DND-41 (cell line): ENCODE measurements at regions not wholly inside any gene's neighbourhood (a gene's known extent, or its start where the extent isn't known, plus 50 kb on each side); places are given as distances from the start of the nearest gene placed in this dataset.
A peak's percentile ranks its signal among the peaks of the same experiment; 100 is the strongest.

Experiments
- ATAC-seq: fragments of 200-7000 bp; cut with Tn5 transposase; 3 replicates; pipeline ENCODE4 v1.9.1; 2021; ENCODE audit warnings: low read depth; ENCODE audit not compliant: insufficient read depth
- DNase-seq: peaks from one replicate; pipeline ENCODE4 v3.0.0-alpha.2; 2020
- H2AFZ ChIP-seq: 2 replicates; pipeline ENCODE4 v1.6.0; 2012; ENCODE audit warnings: low read depth, low read length
- H3K27ac ChIP-seq: 2 replicates; pipeline ENCODE4 v1.5.1; 2012; ENCODE audit warnings: low read length, inconsistent platforms
- H3K27me3 ChIP-seq: fragments of 200-600 bp; sonication (generic); 2 replicates; pipeline ENCODE4 v1.6.0; 2012; ENCODE audit warnings: low read length, mild to moderate bottlenecking, inconsistent platforms; ENCODE audit not compliant: insufficient read depth, poor library complexity
- H3K36me3 ChIP-seq: 2 replicates; pipeline ENCODE4 v1.5.1; 2012; ENCODE audit warnings: low read length, inconsistent platforms; ENCODE audit not compliant: insufficient read depth
- H3K4me1 ChIP-seq: 2 replicates; pipeline ENCODE4 v1.5.1; 2012; ENCODE audit warnings: mild to moderate bottlenecking, low read length; ENCODE audit not compliant: insufficient read depth
- H3K4me2 ChIP-seq: 2 replicates; pipeline ENCODE4 v1.6.0; 2012; ENCODE audit warnings: mild to moderate bottlenecking, moderate library complexity, low read length, inconsistent platforms; ENCODE audit not compliant: insufficient read depth
- H3K4me3 ChIP-seq, 2 experiments: fragments of 200-600 bp in 1 of 2; shearing (Covaris generic) in 1 of 2; 2 replicates each; pipeline ENCODE4 v1.5.1; 2012 to 2016; ENCODE audit warnings: inconsistent platforms in 2 of 2, low read length in 2 of 2, mild to moderate bottlenecking in 2 of 2, low read depth in 1 of 2, moderate library complexity in 1 of 2
- H3K79me2 ChIP-seq: 2 replicates; pipeline ENCODE4 v1.6.0; 2012; ENCODE audit warnings: low read length, inconsistent platforms; ENCODE audit not compliant: insufficient read depth
- H3K9ac ChIP-seq: 2 replicates; pipeline ENCODE4 v1.6.0; 2012; ENCODE audit warnings: low read depth, mild to moderate bottlenecking, inconsistent platforms, low read length, moderate library complexity
- H3K9me3 ChIP-seq: 2 replicates; pipeline ENCODE4 v1.5.1; 2012; ENCODE audit warnings: low read length, moderate library complexity, mild to moderate bottlenecking, inconsistent platforms; ENCODE audit not compliant: insufficient read depth, severe bottlenecking
- H4K20me1 ChIP-seq: 2 replicates; pipeline ENCODE4 v1.6.0; 2012; ENCODE audit warnings: low read length; ENCODE audit not compliant: insufficient read depth
- EZH2 ChIP-seq: IDR thresholded peaks from 3 replicates; pipeline ENCODE4 v1.6.1; 2012; ENCODE audit warnings: borderline replicate concordance, low read depth, mild to moderate bottlenecking, moderate library complexity, low read length, inconsistent platforms; ENCODE audit not compliant: severe bottlenecking
- TF ChIP-seq, protein P1 (sequence below): IDR thresholded peaks from 2 replicates; pipeline ENCODE4 v1.5.1; 2012; ENCODE audit warnings: borderline replicate concordance, low read length, moderate library complexity, mild to moderate bottlenecking; ENCODE audit not compliant: poor library complexity, severe bottlenecking; ENCODE audit errors: extremely low read depth

- no peak overlapping the region for H2AFZ ChIP-seq
- H3K9me3 ChIP-seq: no peaks in the 10 kb centered on the region
- H3K27ac ChIP-seq: peak overlapping the region; percentile 93
- H3K4me2 ChIP-seq: peak overlapping the region; percentile 53
- no peak overlapping the region for H3K4me3 ChIP-seq
- no peak for TF ChIP-seq EZH2
- TF ChIP-seq, protein P1, sequence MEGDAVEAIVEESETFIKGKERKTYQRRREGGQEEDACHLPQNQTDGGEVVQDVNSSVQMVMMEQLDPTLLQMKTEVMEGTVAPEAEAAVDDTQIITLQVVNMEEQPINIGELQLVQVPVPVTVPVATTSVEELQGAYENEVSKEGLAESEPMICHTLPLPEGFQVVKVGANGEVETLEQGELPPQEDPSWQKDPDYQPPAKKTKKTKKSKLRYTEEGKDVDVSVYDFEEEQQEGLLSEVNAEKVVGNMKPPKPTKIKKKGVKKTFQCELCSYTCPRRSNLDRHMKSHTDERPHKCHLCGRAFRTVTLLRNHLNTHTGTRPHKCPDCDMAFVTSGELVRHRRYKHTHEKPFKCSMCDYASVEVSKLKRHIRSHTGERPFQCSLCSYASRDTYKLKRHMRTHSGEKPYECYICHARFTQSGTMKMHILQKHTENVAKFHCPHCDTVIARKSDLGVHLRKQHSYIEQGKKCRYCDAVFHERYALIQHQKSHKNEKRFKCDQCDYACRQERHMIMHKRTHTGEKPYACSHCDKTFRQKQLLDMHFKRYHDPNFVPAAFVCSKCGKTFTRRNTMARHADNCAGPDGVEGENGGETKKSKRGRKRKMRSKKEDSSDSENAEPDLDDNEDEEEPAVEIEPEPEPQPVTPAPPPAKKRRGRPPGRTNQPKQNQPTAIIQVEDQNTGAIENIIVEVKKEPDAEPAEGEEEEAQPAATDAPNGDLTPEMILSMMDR: no peak
- H3K36me3 ChIP-seq: no peaks in the 10 kb centered on the region
- H3K27me3 ChIP-seq: no peaks in the 10 kb centered on the region
- H3K4me1 ChIP-seq: peaks cover 75% of the 10 kb centered on the region
- no peak overlapping the region for H3K9ac ChIP-seq
- ATAC-seq (no peak), DNase-seq (no peak)
- H4K20me1 ChIP-seq: no peaks in the 10 kb centered on the region
- no peaks in the 10 kb centered on the region for H3K79me2 ChIP-seq
These were observed 244.2 kb downstream of the BCOR start for GRCh38 chrX:39853417-39854030.

GRCh38 chrX:39854772-39855747 is 242.7 kb downstream of the BCOR start:
- no peaks in the 10 kb centered on the region for H3K79me2 ChIP-seq
- DNase-seq (peak; percentile 83), ATAC-seq (peak; percentile 89)
- peaks cover 78% of the 10 kb centered on the region for H3K4me1 ChIP-seq
- peak overlapping the region; percentile 66 for H2AFZ ChIP-seq
- no peaks in the 10 kb centered on the region for H3K9me3 ChIP-seq
- TF ChIP-seq, protein P1: no peak
- no peak for TF ChIP-seq EZH2
- H3K9ac ChIP-seq: peak overlapping the region; percentile 49
- H3K4me3 ChIP-seq: peak overlapping the region in 1 of 2 experiments; percentile 39; a peak in 2 of 4 replicates
- H3K36me3 ChIP-seq: no peaks in the 10 kb centered on the region
- H3K27me3 ChIP-seq: no peaks in the 10 kb centered on the region
- H4K20me1 ChIP-seq: no peaks in the 10 kb centered on the region
- H3K27ac ChIP-seq: peak overlapping the region; percentile 93
- peak overlapping the region; percentile 53 for H3K4me2 ChIP-seq

DNA sequence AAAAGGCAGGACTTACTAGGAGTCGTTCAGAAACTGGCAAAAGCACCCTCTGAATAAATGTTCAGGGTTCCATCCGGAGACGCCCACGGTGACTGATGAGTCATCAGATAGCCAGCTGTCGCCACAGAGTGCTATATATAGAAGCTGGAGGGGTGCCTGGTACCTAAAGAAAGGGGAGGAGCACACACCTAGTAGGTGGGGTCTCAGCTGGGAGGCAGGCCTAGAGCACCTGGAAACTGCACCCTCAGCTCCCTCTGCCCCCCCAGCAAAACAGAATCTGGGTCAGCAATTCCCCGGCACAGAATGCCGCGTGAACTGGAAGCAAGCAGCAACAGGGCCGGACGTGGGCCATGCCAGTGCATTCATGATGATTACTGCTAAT is 242.0 kb downstream of the BCOR start:
- Histone ChIP-seq H3K79me2 (no peaks in the 10 kb centered on the region), H3K27ac (peak overlapping the region; percentile 93), H3K4me2 (peak overlapping the region; percentile 53), H3K9me3 (no peaks in the 10 kb centered on the region), H4K20me1 (no peaks in the 10 kb centered on the region), H3K36me3 (no peaks in the 10 kb centered on the region), H3K4me3 (peak overlapping the region in 1 of 2 experiments; percentile 39; a peak in 1 of 4 replicates), H3K4me1 (peaks cover 78% of the 10 kb centered on the region), H3K9ac (peak overlapping the region; percentile 49), H3K27me3 (no peaks in the 10 kb centered on the region), H2AFZ (peak overlapping the region; percentile 66; the same call in 1 of the 2 replicates)
- DNase-seq (peak; percentile 71), ATAC-seq (peak; percentile 49)
- TF ChIP-seq EZH2: no peak
- TF ChIP-seq, protein P1: no peak
